NCI-H187 treated with DMSO at 0.1 percent for 48 hours (cell line): ENCODE measurements at regions not wholly inside any gene's neighbourhood (a gene's known extent, or its start where the extent isn't known, plus 50 kb on each side); places are given as distances from the start of the nearest gene placed in this dataset.
"Not testable (repeated sequence)": the region's sequence is repeated elsewhere in the genome, so short reads cannot be mapped to it uniquely, and the experiment has no call there.

Experiments used
- DNase-seq: peaks from one replicate; lab custom pipeline; 2025; lab: John Stamatoyannopoulos, UW

DNA sequence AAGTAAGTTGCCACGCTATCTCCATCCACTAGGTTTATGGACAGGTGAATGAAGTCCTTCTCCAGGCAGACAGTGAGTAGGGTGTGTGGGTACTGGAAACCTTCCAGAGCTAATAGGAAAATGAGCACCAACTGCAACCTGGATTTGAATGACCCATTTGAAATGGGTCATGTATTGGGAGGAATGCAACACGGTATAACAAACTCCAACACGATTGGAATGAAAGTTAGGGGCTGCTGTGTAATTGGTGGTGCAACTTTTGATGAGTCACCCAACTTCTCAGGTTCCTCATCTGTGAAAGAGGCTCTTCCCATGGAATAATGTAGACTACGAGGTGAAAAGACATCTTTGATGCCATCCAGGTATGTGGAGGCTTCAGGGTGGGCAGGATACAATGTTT, 241.4 kb upstream of the PODXL start:
- no peak for DNase-seq

DNA sequence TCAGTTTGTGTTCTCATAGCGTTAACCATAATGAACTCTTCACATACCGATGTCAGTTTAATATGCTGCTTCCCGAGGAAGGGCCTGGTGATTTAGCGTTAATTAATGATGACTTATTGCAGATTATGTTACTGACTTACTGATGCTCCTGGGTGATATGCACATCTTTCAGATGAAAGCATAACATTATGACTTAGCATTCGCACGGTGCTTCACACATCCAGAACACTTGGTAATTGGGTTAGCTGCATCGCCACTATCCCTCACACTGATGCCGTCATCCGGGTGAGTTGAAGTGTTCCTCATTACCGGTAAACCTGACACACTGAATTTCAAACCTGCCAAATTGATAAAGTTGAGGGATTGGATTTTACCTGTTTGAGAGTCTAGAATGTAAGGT, 239.0 kb upstream of the PODXL start:
- no peak for DNase-seq

DNA sequence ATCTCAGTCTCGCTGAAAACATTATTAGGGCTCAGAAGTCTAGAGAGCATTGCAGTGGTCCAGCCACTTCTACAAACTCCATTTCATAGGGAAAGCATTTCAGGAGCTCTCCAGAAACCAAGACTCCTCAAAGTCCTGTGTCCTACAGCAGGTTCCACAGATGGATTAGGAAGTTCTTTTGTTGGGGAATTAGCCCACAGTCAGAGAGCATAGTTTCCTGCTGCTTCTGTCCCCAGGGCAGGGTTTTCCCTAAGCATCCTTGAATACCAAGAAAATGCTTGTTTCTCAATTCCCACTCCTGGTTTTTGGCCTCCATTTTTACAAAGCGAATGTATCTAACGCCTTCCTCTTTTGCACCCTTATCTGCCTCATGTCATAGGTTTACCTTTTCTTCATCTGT, 235.9 kb upstream of the PODXL start:
- no peak for DNase-seq

DNA sequence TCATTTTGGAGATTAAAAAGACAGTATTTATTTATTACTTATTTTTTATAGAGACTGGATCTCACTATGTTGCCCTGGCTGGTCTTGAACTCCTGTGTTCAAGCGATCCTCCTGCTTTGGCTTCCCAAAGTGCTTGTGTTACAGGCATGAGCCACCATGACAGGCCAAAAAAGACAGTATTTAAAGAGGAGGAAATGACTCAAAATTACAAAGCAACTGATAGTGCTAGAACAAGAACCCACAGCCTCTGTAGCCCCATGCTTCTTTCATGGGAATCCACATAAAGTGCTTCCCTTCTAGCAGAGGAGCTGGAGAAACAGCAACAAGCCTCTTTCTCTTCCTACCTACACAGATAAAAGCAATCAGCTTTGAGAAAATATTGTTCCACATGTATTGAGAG, 230.7 kb upstream of the PODXL start:
- no peak for DNase-seq

DNA sequence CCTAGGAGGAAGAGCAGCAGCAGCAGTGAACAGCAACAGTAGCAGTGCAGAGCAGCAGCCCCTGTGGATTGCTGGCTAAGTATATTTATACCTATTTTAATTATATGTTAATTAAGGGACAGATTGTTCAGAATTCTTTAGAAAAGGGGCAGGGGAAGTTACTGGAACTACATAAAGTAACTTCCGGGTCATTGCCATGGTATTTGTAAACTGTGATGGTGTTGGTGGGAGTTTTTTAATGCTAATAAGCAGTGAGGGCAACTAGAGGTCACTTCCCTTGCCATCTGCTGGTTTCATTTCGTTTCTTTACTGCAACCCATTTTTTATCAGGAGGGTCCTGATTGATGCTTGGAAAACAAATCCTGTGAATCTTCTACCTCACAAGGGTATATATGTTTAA, 229.8 kb upstream of the PODXL start:
- DNase-seq = no peak

DNA sequence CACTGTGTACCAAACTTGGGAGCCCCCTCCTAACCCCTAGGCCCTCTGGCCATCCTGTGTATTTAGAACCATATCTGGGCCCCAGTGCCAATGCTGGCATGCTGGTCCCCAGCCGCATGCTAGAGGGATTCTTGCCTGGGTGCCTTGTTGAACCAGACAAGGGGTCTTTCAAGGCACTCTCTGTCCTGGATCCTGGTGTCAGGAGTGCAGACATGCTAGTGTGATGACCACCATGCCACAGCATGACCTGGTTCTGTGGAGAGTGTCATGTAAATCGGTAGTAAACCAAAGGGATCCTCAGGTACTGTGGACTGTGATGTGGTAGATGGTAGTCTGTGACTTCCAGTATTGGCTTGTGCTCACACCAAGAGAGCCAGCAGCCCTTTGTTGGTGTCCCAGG, 222.2 kb upstream of the PODXL start:
- DNase-seq = no peak

DNA sequence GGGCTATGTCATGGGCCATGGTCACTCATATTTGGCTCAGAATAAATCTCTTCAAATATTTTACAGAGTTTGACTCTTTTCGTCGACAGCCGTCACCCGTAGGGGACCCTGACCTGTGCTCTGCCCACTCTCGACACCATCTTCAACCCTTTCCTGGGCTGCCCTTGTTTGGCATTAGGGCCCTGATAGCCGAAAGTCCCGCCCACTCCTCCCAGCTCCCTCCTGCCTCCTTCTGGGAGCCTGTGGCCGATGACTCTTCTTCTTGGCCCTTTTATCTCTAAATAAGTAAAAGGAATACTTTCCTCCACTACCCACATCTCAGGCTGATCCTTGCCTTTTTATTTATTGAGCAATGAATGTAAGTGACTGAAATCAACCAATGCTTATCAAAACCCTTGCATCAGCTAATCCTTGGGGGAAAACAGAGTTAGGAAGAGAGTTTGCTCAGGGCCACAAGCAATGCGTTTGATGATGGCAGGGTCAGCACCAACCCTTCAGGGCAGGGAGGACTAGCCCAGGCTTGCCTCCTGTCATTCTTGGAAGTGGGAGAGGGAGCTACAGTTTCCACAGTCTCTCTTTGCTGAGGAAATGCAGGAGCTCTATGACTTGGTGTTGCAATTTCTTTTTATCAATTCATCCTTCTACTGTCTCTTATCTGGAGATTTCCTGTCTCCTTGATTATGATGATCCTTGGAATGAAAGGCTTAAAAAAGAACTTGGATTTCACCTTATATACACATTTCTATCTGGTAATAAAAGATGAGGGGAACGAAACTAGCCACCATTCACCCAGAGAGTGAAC, 218.2 kb upstream of the PODXL start:
- no peak for DNase-seq

DNA sequence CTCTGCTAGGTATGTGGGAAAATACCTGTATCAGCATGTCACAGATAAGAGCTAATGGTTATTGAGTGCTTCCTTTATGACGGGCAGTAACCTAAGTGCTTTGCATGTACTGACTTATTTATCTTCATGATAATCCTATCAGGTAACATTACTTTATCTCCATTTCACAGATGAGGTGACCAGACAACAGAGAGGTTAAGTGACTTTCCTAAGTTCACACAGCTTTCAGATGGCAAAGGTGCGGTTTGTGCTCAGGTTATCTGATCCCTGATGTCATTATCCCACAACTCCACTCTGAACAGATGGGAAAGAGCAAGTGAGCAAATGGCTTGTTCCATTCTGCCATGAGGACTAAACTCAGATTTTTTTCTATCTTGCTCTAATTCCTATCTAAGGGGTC, 217.0 kb upstream of the PODXL start:
- no peak for DNase-seq

DNA sequence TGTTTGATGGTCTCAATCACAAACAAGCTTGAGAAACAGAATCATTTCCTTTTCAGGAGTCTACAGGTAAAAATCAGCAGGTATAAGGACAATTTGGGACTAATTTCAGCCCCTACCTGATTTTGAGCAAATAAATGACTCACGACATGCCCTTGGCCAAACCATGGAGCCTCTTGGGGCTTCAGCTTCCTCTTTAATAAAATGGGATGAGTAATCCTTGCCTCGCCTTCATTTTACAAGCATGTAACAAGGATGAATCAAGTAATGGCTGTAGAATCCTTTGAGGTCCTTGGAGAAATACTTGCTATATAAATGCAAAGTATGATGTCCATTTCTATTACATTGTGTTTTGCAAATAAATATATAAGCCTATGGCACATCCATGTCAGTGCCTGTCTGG, 212.8 kb upstream of the PODXL start:
- DNase-seq = no peak

DNA sequence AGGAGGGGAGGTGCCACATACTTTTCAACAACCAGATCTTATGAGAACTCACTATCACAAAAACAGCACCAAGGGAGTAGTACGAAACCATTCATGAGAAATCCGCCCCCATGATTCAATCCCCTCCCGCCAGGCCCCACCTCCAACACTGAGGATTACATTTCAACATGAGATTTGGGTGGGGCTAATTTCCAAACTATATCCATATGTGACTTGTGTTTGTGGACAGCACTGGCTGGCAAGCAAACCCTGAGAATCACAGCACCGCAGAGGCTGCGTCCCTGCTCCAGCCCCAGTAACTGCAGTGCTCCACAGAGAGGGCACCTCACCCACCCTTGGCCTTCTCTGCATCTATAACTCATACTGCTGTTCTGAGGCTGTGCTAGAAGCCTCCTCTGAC, 211.2 kb upstream of the PODXL start:
- no peak for DNase-seq

DNA sequence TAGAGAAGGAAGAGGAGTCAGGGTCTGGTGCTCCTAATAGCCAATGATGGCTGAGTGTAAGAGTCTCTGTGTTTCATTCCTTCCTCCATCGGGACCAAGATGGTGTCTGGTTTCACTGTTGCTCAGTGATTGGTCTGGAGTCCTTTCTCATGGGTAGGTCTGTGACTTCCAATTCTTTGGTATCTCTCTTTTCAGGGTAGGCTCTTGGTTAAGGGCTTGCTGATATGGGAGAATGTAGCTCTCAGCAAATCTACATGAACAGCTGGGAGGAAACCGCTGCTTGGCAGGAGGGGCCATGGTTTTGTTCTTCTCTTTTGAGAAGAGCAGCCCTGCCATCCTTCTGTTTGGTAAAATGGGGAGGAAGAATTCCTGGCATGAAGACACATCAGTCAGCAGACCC, 209.1 kb upstream of the PODXL start:
- DNase-seq = no peak

DNA sequence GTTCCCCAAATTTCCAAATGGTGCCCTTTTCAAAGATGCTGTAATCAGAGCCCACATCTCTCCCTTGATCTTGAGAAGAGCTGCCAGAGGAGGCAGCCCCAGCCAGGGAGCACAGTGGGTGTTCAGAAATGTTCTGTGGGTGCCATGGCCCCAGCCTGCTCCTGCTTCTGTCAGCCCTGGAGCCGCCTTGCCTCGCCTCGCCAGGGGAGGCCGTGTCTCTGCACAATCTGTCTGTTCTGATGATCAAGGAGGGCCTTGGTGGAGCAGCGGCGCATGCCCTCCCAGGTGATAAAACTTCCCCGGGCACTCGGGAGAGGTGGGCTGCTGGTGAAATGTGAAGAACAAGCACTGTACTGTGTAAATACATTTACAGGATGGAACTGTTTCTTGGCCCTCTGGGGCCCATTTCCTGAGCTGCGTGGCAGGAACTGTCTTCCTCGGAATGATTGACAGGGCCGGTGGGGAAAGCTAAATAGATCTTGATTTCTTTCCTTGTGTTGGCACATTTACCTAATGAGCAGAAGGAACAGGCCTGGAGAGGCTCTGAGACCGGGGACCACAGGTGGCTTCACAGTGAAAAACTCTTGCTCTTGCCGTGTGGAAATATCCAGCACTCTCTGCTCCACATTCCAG, 207.8 kb upstream of the PODXL start:
- no peak for DNase-seq

DNA sequence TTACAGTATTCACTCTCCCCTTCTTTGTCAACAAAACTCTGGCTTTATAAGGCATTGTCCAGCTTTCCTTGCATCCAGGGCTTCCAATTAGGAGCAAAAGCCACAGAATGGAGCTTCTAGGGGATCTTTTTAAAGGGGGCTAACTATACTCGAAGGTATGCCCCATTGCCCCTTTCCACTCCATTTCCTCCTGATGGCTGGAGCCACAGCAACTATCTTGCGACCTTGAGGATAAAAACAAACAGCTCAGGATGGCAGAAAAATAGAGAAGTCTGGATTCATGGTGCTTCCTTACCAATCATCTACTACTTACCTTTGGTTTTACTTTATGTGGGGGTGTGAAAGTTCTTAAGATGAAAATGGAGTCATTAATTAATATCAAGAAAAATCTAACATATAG, 206.3 kb upstream of the PODXL start:
- no peak for DNase-seq

DNA sequence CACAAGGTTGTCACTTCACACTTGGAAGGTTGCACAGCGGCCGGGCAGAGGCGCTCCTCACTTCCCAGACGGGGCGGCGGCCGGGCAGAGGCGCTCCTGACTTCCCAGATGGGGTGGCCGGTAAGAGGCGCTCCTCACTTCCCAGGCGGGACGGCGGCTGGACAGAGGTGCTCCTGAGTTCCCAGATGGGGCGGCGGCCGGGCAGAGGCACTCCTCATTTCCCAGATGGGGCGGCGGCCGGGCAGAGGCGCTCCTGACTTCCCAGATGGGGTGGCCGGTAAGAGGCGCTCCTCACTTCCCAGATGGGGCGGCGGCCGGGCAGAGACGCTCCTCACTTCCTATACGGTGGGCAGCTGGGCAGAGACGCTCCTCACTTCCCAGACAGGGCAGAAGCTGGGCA, 199.4 kb upstream of the PODXL start:
- DNase-seq = not testable (repeated sequence)

DNA sequence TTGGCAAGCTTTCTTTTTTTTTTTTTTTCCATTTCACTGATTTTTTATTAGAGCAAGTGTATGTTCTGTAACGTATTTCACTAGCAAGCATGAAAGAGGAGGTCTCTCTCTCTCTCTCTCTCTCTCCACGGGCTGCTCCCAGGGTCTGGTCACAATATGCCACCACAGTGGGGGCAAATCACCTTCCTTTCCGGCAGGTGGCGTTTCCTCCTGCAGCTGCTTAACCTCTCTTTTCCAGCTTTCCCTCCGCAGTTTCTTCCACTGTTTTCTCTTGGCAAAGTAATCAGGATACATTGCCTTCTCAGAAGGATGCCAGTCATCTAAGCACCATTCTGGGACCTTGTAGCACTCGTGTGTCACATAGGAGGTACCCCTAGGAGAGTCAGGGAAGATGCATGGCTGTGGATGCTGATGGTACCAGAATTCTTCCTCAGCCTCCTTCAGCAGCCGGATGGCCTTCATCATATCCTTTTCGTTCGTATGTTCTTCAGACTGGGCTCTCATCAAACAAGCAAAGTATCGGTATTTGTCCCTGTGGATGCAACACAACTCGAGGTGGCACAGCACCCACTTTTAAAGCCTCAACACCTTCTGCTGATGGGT, 197.3 kb upstream of the PODXL start:
- no peak for DNase-seq

DNA sequence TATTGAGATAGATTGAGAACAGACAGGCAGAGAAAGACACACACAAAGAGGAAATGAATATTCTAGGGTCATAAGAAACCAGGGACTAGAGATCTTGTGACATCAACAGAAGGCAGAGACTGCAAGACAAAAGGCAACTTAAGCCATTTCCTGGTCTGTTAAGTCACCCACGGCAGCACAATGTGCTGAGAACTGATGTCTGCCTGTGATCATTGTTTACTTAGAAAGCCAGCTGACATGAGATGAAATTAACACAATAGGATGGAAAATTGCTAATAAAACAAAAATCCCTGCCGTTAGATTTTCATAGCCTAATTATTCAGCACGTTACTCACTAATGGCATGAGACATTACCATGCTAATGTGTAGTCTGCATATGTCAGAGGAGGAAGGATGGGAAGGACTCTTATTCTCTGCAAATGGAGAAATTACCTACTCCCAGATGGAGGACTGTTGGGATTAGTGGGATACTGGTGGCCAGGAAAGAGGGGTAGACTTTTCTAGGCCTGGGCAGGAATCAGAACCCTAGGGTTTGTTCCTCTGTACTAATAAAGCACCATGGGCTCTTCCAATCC, 191.3 kb upstream of the PODXL start:
- no peak for DNase-seq

DNA sequence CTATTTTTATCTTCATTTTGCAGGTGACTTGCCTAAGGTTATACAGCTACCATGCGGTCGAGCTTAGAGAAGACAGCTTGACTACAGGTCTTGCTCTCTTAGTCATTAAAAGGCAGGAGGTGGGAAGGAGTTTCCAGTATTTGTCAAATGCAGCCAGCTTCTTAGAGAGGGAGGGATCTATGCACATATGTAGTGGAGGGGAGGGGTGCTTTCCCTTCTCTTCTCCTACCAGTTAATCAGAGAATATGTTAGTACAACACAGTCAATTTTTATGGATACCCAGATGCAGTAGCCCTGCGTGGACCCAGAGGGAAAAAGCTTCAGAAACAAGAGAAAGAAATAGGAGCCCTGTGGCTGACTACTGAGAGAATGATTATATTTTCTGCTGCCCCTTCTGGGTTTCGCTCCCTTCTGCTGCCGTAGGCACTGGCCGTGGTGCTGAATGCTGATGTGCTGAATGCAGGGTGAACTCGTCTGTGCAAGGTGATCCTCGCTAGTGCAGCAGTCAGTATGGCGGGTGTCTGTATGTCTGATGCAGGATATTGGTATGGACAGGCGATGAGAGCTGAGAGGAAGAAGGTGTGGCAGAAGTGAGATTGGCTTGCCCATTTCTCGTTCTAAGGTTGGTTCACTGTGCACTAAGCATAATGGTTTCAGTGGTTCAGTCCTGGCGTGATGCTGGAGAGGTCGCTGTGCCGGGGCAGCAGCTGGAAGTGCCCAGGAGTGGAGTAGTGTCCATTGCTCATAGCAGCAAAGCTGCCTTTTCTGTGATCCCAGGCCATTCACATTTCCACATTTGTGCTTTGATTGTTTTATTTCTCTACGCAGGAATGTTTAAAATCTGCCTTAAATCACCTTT, 189.2 kb upstream of the PODXL start:
- no peak for DNase-seq

DNA sequence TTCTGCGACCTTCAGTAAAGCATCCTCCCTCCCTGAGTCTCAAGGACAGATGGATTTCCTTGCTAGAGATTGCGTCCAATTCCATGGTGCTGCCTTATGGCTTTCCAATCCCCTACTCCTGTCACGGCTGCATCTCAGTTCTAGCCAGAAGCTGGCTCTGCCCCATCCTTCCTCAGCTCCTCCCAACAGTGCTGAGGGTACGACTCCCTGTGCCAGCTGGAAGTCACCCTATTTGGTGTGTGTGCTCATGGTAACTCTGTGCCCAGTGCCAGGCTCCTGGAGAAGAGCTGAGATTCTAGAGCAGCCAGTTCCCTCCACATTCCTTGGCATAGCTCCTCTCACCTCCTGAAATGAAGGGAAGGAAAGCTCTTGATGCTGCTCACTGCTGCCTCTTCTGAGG, 185.0 kb upstream of the PODXL start:
- no peak for DNase-seq

DNA sequence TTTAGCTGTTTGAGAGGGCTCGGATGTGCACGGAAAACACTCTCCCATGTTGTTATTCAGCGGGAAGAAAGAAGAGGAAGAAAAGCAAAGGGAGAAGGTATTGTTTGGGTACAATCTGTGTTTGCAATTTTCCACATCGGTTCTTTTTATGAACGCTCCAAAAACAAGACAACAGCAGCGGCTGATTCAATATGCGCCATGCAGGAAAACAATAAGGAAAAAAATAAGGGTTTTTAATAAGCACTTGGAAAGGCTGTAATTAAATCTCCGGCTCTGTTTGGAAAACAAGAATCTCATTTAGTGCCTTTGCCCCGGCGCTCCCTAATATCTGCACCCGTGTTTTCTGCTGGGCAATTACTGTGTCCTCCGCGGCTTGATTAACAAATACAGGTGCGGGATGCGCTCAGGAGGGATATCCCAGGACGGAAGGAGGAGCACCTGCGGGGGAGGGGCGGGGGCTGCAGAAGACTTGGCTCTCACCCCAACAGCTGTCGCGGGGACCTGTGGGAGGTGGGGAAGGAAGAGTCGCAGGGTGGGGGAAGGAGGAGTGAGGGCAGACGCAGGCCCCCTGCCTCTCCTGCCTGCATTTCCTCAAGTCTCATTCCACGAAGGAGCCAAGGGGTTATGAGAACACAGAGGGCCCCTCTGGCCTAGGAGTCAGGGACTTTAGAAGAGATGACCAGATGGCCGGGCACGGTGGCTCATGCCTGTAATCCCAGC, 181.5 kb upstream of the PODXL start:
- DNase-seq = no peak

DNA sequence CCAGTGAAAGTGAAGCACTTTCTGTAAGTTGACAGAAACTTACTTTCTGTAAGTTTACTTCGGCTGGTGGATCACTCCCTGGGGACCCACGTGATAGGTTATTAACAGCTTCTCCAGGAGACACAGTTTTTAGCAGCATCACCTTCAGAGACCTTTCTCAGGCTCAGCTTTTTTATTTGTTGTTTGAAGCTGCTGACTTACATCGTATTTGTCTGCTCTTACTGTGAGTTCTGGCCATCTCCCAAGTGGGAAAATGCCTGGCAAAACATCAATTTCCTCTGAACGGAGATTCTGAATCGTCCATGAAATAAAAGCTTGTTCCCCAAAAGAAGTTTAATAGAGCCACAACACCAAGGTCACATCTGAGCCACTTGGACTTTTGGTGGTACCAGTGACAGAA, 178.7 kb upstream of the PODXL start:
- DNase-seq = no peak

DNA sequence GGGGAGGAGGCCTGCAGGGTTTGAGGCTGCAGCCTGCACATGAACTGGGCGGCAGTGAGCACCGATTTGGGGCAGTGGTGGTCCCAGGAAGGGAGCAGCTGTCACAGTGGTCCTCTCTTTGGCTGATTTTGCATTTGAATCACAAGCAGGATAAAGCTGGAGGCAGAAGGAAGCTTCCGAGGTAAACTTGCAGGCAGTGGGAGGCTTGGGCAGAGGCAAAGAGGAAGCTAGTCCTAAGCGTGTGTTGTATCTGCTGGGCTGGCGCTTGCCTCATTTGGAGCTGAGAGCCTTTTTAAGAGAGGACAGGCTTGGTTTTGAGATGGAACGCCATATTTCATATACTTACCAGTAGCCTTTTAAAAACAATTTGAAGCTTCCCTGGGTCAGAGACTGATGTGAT, 177.2 kb upstream of the PODXL start:
- DNase-seq = no peak

DNA sequence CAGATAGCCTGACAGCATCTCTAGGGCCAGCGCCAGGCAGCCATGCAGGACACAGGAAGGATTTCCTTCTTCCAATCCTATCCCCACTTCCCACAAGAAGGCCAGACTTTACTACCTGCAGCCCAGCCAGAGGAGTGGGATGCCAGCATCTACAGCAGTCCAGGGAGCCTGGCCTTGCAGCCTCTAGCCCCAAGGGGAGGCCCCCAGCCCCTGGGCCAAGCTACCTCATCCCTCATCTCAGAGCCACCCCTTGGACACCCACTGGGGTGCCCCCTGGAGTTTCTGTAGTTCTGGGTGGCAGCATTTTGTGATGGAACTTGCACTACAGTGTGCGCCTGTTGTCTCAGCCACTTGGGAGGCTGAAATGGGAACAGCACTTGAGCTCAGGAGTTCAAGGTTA, 170.8 kb upstream of the PODXL start:
- DNase-seq = no peak
